Hematopoietic multipotent progenitor cell (in vitro differentiated cells): ENCODE measurements at regions not wholly inside any gene's neighbourhood (a gene's known extent, or its start where the extent isn't known, plus 50 kb on each side); places are given as distances from the start of the nearest gene placed in this dataset.

Source experiments
- DNase-seq, 3 donors: peaks; one replicate each; pipeline ENCODE4 v3.0.0-alpha.2; 2011 to 2015; ENCODE audit warnings: low read depth in 2 of 3, low spot score in 2 of 3

DNA sequence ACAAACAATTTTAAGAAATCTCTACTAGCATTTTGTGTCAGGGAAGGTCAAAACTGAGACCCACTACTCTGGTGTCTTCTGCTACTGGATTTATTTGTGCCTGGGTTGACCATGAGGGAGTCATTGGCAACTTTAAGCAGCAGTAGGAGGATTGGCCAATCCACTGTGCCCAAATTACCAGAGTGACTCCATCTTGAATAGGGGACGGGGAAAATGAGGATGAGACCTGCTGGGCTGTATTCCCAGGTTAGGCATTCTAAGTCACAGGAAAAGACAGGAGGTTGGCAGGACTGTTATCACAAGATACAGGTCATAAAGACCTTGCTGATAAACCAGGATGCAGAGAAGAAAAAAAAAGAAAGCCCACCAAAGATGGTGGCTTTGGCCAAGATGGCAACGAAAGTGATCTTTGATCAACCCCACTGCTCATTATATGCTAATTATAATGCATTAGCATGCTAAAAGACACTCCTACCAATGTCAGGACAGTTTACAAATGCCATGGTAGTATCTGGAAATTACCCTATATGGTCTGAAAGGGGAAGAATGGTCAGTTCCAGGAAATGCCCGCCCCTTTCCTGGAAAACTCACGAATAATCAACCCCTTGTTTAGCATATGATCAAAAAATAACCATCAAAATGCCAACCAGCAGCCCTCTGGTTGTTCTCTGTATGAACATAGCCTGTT lies 200.9 kb downstream of the LTN1 start:
- DNase-seq, result no peak

DNA sequence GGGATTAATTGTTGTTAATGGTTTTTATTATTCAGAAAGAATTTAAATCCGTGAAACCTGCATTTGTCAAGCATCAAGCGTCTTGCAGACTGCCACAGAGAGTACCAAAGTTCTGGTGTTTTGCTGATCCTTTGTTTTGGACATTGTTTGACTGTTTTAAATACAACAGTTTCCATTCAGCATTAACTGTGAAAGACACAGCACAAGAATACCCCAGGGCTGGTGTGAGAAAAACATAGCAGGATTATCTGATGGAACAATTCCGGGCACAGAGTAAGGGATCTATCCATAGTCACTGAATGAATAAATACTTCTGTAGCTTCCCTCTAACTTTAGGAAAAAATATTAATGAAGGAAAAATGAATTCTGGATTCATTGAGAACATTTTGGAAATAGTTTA lies 202.3 kb downstream of the LTN1 start:
- no peak for DNase-seq

DNA sequence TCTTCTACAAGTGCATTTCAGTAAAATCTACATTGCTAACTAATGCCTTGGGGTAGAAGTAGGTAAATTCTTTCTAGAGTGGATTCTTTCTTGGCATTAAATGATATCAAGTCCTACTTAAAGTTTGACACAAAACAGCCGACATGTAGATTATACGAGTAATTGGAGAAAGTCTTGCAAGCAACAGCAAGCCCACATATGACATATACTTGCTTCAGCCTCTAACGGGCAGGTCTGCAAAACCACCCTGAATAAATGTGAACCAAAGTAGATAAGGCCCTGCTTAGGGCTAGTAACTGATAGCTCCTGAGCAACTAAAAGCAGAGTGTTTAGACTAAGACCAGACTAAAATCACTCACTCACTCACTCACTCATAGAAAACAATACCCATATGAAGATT lies 203.2 kb downstream of the LTN1 start:
- DNase-seq, result peak in 2 of 3 donors; percentile 2 to 5

DNA sequence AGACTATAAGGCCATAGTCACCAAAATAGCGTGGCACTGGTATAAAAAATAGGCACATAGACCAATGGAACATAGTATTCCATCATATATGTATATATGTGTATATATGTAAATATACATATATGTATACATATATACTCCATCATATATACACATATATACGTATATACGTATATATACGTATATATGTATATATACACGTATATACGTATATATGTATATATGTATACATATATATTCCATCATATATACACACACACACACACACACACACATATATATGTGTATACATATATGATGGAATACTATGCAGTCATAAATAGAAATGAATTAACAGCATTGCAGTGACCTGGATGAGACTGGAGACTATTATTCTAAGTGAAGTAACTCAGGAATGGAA lies 204.6 kb downstream of the LTN1 start:
- no peak for DNase-seq

DNA sequence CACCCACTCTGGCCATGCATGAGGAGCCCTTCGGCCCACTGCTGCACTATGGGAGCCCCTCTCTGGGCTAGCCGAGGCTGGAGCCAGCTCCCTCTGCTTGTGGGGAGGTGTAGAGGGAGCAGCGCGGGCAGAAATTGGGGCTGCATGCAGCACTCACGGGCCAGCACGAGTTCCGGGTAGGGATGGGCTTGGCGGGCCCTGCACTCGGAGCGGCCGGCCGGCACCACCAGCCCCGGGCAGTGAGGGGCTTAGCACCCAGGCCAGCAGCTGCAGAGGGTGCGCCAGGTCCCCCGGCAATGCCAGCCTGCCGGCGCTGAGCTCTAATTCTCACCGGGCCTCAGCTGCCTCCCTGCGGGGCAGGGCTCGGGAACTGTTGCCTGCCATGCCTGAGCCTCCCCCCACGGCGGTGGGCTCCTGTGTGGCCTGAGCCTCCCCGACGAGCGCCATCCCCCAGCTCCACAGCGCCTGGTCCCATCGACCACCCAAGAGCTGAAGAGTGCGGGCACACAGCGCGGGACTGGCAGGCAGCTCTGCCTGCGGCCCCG lies 209.0 kb downstream of the LTN1 start:
- DNase-seq, result no peak

DNA sequence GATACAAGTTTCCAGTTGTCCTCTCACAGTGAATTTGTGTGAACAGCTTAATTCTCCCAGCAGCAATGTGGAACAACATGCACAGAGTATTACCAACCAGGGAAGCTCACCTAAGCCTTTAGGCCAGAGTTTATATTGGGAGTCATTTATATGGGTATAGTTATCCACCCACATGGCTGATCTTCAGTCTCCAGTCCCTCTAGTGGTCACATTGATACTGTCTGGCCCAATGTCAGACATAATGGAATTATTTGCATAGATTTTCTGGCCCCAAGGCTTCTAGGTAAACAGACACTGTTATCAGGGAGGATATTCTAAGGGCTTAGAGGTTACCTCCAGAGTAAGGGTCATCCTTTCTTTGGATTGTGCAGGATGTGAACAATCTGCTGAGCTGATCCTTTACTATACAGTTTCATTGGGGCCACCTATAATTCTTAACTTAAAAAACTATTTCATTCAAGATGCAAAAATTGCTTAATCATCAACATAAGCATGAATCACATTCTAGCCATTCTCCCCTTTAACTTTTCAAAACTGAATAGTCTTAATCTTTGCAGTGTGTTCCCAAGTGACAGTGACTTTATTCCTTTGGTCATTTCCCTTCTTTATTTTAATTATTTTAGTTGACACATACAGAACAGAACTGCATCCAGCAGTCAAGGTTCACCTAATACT lies 210.9 kb downstream of the LTN1 start:
- DNase-seq, result peak in 1 of 3 donors; percentile 4

DNA sequence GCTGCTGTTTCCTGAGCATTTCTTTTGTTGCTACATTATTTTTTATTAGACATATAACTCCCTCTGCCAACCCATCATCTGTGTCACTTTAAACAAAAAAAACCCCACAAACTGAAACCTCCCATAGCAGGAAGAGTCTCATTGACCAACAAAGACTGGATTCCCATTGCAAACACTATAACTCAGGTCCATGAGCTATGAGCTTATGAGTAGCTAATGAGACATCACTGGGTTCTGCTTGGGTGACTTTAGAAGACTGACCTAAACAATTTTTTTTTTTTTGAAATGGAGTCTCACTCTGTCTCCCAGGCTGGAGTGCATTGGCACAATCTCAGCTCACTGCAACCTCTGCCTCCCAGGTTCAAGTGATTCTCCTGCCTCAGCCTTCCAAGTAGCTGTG lies 212.8 kb downstream of the LTN1 start:
- no peak for DNase-seq

DNA sequence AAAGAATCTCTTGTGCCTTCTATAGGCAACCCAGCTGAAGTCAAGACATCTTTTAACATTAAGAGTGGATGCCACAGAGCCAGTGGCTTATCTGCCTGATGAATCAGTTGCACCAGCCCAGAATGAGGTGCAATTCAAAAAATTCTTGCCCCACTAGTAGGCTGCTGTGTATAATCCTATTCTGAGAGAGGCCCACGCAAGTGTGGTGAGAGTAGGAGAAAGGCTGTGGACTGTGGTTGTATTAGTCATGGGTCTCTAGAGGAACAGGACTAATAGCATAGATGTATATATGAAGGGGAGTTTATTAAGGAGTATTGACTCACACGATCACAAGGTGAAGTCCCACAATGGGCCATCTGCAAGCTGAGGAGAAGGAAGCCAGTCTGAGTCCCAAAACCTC lies 216.4 kb downstream of the LTN1 start:
- DNase-seq, result no peak

DNA sequence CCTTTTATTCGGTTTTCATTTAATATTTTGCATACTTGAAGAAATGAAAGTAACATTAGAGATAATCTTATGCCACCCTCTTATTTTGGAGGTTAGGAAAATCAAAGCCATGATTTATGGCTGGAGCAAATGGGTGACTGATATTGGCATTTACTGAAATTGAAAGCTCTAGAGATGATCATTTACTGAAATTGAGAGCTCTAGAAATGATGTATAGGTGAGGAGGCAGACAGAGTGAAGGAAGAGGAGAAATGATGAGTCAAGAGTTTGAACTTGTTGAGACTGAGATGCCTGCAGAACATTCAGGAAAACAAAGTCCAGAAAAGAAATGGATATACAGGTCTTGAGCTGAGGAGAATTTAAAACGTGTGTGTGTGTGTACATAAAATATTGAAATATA lies 217.6 kb downstream of the LTN1 start:
- no peak for DNase-seq

DNA sequence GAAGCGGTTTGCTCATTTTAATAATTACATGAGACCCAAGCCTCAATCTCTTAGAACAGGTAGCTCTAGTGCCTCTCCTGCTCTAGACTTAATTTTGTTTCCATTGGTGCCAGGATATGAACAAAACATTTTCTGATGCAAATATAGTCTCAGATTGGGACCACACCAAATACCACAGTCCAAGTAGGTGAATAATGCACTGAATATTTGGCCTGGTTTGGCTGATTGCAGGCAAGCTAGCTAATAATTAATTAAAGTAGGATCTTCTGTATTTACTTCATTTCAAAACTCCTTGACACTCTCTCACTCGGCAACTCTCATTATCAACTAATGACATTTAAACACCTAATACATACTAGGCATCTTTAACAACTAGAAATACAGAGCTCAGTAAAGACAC lies 219.6 kb downstream of the LTN1 start:
- DNase-seq, result no peak

DNA sequence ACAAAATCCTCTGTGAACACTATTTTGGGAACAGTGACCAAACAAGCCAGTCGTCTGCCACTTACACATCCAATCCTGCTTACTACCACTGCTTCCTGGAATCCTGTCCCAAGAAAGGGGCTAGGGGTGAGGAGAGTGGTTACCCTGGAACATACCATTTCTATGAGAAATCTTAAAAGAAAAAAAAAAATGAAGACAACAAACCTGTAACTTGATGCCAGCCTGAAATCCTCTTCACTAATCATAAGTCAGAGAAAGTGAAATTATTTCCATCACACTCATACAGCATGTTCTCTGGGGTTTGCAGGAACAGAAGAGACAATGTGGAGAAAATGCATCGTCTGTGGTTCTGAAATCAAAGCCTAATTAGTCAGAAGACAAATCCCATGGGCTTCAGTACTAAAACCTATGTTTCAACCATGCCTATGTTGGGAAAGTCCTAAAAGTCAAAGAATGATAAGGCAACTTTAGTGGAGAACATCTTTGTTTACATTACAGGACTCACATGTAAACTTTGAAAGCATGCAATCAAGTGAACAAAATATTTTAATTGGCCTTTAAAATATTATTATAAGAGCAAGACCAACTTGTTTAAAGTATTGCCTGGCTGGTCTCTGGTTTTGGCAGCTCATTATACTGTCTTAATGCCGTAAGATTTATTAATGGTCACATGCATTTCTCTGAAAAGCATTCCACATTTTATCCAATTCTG lies 220.7 kb downstream of the LTN1 start:
- DNase-seq, result no peak

DNA sequence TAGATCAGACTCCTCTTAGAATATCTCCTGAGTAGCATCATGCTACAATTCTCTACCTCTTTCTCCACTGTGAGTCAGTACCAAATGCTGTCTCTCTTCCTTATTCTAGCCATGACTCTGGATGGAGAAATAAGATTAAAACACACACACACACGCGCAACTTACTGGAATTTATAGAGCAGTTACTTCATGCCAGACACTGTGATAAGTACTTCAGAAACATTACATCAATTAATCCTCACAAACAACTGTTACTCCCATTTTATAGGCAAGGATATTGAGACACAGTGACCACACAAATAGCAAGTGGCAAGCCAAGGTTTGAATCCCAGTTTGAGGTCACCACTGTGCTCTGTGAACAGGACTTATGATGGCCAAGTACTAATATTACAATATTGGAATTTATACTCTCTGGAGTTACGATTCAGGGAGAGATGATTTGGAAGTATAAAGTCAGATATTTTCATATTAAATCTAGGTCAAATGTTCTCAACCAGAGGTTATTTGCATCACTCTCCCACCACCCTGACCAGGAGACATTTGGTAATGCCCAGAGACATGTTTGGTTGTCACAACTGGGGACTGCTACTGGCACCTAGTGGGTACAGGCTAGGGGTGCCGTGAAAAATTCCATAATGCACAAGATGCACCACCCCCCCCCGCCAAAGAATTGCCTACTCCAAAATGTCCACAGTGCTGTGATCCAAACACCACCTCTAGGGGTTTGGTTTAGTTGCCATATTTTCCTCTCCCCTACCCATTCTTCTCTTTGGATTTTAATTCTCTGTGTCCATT lies 221.6 kb downstream of the LTN1 start:
- no peak for DNase-seq

DNA sequence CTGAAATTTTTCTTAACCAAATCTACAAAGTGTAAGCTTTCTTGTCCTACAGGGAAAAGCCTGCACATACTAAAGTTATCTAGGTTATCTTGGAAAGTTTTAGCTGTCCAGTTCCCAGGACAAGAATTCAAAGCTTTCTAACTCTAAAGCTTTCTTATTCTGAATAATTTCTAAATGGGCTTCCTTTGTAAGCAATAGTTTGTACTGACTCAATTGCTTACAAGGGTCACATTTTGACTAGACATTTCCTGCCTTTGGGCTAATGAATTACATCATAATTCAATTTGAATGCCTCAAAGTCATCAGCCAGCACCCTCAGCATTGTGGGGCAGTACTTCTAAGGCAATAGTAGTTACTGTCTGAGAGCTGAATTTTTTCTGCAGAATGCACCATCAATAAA lies 223.0 kb downstream of the LTN1 start:
- no peak for DNase-seq

DNA sequence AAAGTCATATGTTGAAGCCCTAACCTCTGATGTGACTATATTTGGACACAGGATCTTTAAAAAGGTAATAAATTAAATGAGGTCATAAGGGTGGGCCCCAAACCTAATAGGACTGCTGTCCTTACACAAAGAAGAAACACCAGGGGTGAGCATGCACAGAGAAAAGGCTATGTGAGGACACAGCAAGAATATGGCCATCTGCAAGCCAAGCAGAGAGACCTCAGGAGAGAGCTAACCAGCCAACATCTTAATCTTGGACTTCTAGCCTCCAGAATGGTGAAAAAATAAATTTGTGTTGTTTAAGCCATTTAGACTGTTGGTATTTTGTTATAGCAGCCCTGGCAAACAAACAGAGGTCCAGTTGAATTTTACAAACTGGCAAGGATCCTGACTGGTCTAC lies 223.9 kb downstream of the LTN1 start:
- no peak for DNase-seq

DNA sequence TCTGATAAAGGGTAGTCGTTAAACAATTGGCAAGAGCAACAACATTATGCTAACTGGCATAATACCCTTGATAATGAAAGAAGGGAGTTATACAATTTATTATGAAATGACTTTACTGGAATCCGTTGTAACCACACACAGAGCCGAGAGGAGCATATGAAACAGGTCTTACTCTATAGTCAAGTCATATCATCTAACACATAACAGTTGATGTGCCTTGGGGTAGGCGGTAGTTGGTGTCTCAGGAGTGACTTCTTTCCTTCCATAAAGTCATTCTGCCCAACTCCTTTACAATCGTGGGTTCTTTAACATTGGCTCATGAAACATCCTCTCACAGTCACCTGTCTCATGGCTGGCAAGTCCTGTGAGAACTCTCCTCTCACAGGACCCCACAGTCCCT lies 225.2 kb downstream of the LTN1 start:
- DNase-seq, result no peak

DNA sequence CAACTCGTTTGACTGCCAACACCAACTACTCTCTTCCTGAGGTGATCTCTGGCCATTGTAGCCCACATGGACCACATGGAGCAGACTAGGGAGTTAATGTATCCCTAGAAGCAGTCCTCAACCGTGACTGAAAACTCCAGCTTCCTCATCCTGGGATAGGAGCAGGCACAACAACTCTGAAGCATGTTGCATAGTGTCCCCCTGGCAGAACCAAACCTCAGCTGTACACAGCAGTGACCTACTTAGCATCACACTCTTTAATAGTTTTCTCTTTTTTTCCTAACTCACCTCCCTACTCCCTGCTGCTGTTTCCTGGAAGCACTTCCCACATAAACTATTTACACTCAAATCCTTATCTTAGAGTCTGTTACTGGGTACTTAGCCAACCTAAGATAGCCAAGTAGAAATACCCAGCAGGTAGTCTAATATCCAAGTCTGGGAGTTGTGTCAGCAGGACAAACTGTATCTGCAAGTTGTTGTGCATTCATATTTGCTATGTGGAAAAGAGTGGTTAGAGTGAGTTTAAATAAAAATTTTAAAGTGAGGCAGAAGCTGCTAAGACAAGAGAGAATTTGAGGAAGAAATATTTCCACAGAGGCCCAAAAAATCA lies 228.8 kb downstream of the LTN1 start:
- DNase-seq, result no peak

DNA sequence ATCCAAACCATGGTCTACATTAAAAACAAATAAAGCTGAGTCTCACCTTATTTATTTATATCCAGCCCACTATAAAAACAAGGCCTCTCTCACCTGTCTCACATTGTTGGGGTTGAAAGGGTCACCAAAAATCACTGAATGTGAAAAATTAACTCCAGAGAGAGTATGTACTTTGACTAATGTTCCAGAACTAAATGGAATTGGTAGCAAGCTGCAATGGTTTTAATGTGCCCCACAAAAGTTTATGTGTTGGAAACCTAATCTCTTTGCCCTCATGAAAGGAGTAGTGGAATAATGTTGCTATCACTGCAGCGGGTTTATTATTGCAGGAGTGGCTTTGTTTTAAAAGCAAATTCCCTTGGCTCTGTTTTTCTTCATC lies 230.3 kb downstream of the LTN1 start:
- DNase-seq, result no peak

DNA sequence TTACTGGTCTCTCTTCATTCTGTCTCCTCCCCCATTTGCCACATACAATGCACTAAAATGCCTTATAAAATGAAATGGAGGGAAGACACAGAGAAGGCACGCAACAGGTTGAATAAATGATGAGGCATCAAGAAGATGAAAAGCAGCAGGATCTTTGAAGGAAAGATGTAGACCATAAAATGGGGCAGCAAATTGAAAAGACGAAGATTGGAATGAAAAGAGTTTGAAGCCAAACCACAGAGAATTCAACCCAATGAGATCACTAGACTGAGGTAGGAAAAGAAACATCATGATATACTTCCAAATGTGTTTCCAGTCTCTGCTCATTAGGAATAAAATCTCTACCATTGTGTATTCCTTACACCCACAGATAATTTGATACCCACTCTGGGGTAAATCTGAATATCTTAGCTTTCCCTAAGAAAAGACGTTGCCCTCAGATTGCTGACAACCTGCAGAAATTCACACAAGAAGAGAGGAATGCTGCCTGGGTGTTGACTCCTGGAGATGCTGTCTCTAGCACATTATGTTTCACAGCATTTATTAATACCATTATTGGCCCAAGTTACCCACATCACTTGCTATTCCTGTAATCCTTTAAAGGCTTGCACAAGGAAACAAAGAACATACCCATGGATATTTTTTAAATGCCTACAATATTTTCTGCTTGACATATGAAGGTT lies 230.9 kb downstream of the LTN1 start:
- DNase-seq, result no peak

DNA sequence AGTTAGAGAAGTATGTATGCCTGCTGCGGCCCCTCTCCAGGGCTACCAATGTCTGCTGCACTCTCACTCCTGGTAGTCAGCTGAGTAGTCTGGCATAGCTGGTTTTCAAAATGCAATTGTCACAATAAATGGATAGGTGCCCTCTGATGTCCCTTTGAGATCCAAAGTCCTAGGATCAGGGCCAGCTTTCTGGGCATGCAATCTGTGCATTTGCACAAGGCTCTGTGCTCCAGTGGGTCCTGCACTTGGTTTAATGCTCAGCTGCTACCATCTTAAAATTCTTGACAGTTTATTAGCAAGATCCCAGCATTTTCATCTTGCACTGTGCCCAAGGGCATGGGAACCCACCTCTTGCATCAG lies 233.8 kb downstream of the LTN1 start:
- no peak for DNase-seq
